Spleen (tissue), 7 donors: ENCODE measurements at regions not wholly inside any gene's neighbourhood (a gene's known extent, or its start where the extent isn't known, plus 50 kb on each side); places are given as distances from the start of the nearest gene placed in this dataset.

Experiments
- POLR2A ChIP-seq, 3 donors: fragments of 450-650 bp; IDR thresholded peaks; one replicate each; pipeline ENCODE4 v1.5.1; 2017; ENCODE audit warnings: antibody characterized with exemption in 3 of 3, mild to moderate bottlenecking in 1 of 3
- TF ChIP-seq, protein P1 (sequence below), 11 experiments: fragments of 200-600 bp in 7 of 11; fragments of 450-650 bp in 4 of 11; sonication (generic) in 4 of 11; IDR thresholded peaks in 8 of 11; conservative IDR thresholded peaks in 3 of 11; 1 replicate in 7 of 11; 2 replicates in 4 of 11; pipeline versions ENCODE4 v1.4.0 to v1.8.0; 2016 to 2021; ENCODE audit warnings: antibody characterized with exemption in 11 of 11, inconsistent platforms in 4 of 11, mild to moderate bottlenecking in 1 of 11
- donor health status: DM: no; HTN: no; CAD: no; lungs with moderate emphysema.
- donor health status: DM: no; HTN: no; CAD: no.
- donor health status: DM: no; HTN: no; CAD: no.

DNA sequence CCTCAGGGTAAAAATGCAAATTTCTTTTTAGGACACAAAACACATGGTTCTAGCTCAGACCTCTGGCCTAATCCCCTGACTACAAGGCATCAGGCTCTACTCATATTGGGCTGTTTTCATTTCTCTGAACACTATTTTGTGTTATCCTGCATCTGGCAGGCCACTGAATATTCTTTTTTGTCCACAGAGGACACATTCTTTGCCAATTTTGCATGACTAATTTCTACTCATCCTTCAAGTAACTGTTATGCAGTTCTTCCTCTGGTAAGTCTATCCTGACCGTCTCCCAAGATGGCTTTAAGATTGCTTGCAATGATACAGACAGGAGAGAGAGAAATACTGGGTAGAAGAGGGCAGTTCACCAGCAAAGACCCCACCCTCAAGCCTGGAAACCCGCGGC is 107.6 kb upstream of the RGPD4 start:
- TF ChIP-seq POLR2A (IDR thresholded peaks at IDR 0.05) = no peak
- TF ChIP-seq, protein P1, sequence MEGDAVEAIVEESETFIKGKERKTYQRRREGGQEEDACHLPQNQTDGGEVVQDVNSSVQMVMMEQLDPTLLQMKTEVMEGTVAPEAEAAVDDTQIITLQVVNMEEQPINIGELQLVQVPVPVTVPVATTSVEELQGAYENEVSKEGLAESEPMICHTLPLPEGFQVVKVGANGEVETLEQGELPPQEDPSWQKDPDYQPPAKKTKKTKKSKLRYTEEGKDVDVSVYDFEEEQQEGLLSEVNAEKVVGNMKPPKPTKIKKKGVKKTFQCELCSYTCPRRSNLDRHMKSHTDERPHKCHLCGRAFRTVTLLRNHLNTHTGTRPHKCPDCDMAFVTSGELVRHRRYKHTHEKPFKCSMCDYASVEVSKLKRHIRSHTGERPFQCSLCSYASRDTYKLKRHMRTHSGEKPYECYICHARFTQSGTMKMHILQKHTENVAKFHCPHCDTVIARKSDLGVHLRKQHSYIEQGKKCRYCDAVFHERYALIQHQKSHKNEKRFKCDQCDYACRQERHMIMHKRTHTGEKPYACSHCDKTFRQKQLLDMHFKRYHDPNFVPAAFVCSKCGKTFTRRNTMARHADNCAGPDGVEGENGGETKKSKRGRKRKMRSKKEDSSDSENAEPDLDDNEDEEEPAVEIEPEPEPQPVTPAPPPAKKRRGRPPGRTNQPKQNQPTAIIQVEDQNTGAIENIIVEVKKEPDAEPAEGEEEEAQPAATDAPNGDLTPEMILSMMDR (IDR thresholded peaks at IDR 0.05 in 8 of 11, conservative IDR thresholded peaks at IDR 0.05 in 3 of 11) = no peak
